IPS DF 4.7 (cell line): ENCODE measurements at regions not wholly inside any gene's neighbourhood (a gene's known extent, or its start where the extent isn't known, plus 50 kb on each side); places are given as distances from the start of the nearest gene placed in this dataset.
"Not testable (repeated sequence)": the region's sequence is repeated elsewhere in the genome, so short reads cannot be mapped to it uniquely, and the experiment has no call there.

Experiments
- DNase-seq: peaks from one replicate; pipeline ENCODE4 v3.0.0-alpha.2; 2013; ENCODE audit warnings: low spot score; ENCODE audit errors: extremely low read depth

DNA sequence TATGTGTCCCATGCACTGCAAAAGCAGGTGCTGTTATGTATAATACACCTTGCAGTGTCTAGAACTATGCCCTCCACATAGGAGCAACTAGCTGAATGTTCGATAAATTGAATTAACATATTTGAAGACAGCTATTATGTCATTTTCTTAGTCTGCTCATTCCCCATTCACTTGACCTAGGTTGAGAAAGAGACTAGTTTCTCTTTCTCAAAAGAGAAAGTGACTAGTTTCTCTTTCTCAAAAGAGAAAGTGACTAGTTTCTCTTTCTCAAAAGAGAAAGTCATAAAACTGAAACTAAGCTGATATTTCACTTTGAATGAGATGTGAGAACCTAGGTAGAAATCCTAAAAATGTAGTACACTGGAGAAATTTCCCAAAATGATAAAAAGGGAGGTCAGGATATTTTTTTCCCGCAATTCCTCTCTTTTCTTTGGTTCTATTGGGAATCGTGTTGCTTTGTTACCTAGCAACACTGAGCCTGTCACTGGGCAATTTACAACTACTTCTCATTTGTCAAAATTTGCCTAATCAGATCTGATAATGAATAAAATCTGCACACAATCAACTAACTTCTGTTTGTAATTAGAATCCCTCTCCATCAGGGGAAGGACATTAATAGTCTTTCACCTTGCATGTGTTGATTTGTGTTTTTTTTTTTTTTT lies 132.0 kb upstream of the GRIA1 start:
- DNase-seq, result no peak

- DNase-seq, result no peak
These were observed 129.6 kb upstream of the GRIA1 start for GRCh38 chr5:153360860-153361259.

GRCh38 chr5:153361735-153362409 lies 128.6 kb upstream of the GRIA1 start:
- no peak for DNase-seq

GRCh38 chr5:153365547-153365946 lies 124.9 kb upstream of the GRIA1 start:
- no peak for DNase-seq

DNA sequence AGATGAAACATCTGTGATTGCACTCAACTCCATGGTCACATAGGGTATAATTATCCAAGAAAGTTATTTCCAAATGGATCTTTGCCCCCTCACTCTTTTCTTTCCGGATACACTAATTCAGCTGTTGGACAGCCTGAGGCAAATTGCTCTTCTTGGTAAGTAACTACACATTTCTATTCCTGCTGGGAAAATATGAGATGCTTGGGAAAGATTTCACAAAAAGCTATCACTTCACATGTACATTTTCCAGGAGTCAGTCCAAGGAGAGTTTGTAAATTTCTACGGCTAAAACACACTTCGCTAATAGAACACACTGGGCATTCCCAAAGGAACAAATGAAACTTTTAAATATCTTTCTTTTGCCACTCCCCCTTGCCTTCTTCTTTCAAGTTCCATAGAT lies 123.0 kb upstream of the GRIA1 start:
- DNase-seq, result no peak

GRCh38 chr5:153372425-153373129 lies 117.9 kb upstream of the GRIA1 start:
- DNase-seq, result no peak

DNA sequence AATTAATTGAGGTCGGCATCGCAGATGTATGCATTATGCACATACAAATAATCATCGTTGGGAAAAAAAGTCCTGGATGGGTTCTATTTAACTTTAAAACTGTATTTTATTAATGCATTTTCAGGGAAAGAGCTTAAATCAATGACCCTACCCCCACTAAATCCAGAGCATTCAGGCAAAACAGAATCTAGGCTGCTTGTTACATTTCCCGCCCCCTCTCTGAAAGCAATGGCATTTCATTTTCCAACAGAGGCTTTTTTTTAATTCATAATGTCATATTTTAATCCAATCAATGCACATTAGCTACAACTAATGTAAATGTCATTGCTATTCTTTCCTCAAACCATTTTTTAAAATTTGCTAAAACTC lies 117.4 kb upstream of the GRIA1 start:
- no peak for DNase-seq

DNA sequence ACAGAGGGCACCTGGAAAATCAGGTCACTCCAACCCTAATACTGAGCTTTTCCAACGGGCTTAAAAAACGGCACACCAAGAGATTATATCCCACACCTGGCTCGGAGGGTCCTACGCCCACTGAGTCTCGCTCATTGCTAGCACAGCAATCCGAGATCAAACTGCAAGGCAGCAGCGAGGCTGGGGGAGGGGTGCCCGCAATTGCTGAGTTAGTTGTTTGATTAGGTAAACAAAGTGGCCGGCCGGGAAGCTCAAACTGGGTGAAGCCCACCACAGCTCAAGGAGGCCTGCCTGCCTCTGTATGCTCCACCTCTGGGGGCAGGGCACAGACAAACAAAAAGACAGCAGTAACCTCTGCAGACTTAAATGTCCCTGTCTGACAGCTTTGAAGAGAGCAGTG lies 108.8 kb upstream of the GRIA1 start:
- DNase-seq, result not testable (repeated sequence)

DNA sequence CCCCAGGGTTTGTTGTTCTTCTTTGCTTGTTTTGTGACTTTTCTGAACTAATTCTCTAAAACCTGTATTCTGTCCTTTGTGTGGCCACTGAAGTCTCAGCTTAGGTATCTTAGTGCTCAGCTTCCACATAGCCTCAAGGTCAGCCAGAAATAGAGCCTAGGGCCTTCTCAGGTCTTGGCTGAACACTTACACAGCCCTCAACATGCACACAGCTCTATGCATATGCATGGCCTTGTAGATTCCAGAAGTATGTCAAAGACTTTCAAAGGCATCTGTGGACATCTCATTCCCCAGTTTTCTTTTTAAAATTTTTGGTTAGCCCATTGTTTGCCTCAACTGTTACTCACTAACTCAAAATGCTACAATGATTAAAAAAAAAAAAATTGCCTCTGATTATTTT lies 99.9 kb upstream of the GRIA1 start:
- DNase-seq, result no peak

DNA sequence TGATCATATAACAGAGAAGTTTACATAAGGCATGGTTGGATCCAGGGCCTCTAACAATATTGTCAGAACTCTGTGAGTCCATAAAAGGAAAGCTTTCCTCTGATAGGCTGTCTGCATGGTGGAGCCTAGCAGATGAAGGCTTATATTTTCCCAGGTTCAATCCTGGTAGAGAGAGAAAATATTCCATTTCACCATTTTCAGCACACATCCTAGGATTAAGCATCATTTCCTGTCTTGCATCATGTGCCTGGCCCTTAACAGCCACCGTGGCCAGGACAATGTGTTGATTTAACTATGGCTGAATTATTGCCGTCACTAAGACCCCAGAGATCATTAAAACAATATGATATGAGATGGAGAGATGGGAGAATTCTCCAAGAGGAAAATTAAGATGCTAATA lies 90.9 kb upstream of the GRIA1 start:
- DNase-seq, result no peak

DNA sequence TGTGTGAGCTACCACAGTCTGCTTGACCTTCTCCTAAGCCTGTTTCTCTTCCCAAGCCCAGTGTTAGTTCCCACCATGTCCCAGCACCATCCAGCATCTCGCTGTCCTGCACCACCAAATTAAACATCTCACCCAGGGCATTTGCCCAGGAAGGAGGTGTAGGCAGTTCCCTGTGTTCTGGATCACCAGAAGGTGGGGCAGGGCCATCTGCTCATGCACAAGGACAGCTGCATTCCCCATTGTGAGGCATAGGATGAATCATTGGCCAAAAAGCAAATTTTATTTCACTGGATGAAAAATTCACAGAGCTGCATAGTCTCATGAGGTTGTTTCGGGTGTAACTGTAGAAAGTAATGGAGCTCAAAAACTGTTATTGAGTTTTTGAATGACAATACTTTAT lies 89.5 kb upstream of the GRIA1 start:
- DNase-seq, result no peak

DNA sequence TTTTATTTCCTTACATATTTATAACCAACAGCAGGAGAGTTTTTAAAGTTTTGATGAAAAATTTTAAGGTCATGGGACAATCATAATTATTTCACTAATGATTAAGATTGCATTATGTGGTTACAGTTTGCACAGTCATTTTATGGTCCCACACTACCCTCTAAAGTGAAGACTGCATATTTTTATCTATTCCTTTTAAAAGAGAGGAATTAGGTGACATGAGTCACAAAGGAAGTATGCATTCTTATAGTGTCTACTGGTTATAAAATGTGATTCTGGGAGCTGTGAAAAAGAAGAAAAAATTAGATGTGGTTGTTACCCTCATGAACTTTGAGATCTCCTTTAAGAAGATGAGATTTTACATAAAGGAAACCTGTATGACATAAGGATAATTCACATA lies 87.9 kb upstream of the GRIA1 start:
- no peak for DNase-seq

- no peak for DNase-seq
These were observed 87.0 kb upstream of the GRIA1 start for GRCh38 chr5:153403470-153403869.

DNA sequence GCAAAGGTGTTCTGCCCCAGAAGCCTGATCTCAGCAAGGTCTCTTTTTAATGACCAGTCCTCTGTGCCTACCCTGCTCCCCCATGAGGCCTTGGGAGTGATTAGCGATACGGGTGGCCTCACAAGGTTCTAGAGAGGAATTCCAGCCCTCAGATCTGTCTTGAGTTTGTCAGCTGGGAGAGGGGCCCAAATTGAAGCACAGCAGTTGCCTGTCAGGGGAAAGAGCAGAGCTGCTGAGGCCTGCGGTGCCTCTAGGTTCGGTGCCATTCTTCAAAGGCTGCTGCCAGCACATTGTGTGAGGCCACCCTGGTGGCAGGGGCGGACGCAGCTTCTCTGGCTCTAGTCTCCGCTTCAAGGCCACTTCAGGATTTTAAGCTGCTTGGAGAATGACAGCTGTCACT lies 85.7 kb upstream of the GRIA1 start:
- no peak for DNase-seq

GRCh38 chr5:153421676-153422075 lies 68.8 kb upstream of the GRIA1 start:
- DNase-seq, result no peak

- no peak for DNase-seq
These were observed 64.6 kb upstream of the GRIA1 start for GRCh38 chr5:153425914-153426313.

DNA sequence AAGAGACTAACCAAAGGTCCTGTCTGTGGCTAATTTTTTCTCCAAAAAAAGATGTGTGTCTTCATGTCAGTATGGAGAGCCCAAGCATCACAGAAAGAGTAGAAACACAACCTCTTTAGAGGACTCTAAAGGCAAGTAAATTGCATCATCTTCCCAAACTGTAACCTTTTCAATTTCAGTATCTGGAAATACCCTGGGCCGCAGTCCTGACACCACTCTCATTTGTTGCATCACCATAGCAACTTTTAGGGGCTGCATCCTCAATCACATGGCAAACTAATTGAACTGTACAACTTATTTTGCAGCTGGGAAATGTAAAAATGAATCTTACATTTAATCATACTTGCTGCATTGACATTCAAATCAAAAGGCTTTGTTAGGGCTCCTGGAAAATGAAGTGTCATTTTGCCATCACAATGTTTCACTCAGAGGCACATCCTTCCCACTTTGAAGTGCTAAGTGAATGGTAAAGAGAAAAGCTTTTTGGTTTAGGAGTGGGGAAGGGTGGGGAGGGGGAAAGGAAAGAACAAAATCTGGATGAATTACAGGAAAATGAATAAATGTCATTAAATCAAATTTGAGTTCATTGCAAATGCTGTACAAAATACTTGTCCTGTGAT lies 60.6 kb upstream of the GRIA1 start:
- DNase-seq, result no peak

DNA sequence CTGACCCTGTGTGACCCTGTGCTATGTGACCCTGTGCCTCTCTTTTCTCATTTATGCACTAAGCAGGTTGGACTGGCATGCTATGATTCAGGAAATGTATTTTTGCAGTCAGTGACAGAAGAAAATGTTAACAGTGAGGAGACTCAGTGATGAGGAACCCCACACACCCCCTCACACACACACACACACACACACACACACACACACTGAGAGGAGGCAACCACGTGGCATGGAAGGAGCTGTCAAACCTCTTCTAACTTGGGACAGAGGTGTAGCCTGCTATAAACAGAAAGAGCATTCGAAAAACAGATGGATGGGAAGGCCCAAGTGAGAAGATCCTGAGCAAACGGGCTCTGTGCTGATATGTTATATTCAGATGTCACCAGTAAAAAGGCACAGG lies 57.9 kb upstream of the GRIA1 start:
- DNase-seq, result no peak

- no peak for DNase-seq
These were observed 53.2 kb upstream of the GRIA1 start for GRCh38 chr5:153437251-153437650.

- no peak for DNase-seq
These were observed 51.3 kb upstream of the GRIA1 start for GRCh38 chr5:153439130-153439529.
